ENCODE measurements at regions not wholly inside any gene's neighbourhood (a gene's known extent, or its start where the extent isn't known, plus 50 kb on each side); places are given as distances from the start of the nearest gene placed in this dataset.
"Not testable (repeated sequence)": the region's sequence is repeated elsewhere in the genome, so short reads cannot be mapped to it uniquely, and the experiment has no call there.

- no peak for DNase-seq
Measured at GRCh38 chr4:75287738-75288517, 226.3 kb downstream of the RCHY1 start.

- DNase-seq: no peak
Measured at GRCh38 chr4:75285837-75286236, 228.4 kb downstream of the RCHY1 start.

- no peak for DNase-seq
Measured at GRCh38 chr4:75284831-75285230, 229.4 kb downstream of the RCHY1 start.

- DNase-seq: not testable (repeated sequence)
Measured at GRCh38 chr4:75280461-75280860, 233.7 kb downstream of the RCHY1 start.

- DNase-seq: no peak
Measured at GRCh38 chr4:75259306-75259705, 254.9 kb downstream of the RCHY1 start.

- DNase-seq: no peak
Measured at GRCh38 chr4:75255261-75255660, 258.9 kb downstream of the RCHY1 start.

- DNase-seq: peak; percentile 1
Measured at GRCh38 chr4:75254745-75255144, 259.5 kb downstream of the RCHY1 start.

- not testable (repeated sequence) for DNase-seq
Measured at GRCh38 chr4:75253094-75253493, 261.1 kb downstream of the RCHY1 start.

- no peak for DNase-seq
Measured at GRCh38 chr4:75251547-75251946, 262.7 kb downstream of the RCHY1 start.

- no peak for DNase-seq
Measured at GRCh38 chr4:75249739-75250138, 264.5 kb downstream of the RCHY1 start.

- no peak for DNase-seq
Measured at GRCh38 chr4:75248770-75249407, 265.3 kb downstream of the RCHY1 start.

GRCh38 chr4:75244325-75244724, 269.9 kb downstream of the RCHY1 start:
- no peak for DNase-seq

GRCh38 chr4:75243570-75243969, 270.6 kb downstream of the RCHY1 start:
- DNase-seq: no peak

- DNase-seq: no peak
Measured at GRCh38 chr4:75235359-75235951, 278.7 kb downstream of the RCHY1 start.

GRCh38 chr4:75232546-75232945, 281.7 kb downstream of the RCHY1 start:
- DNase-seq: no peak

GRCh38 chr4:75229806-75230570, 284.2 kb downstream of the RCHY1 start:
- no peak for DNase-seq

GRCh38 chr4:75213480-75213879, 280.6 kb downstream of the PARM1 start:
- no peak for DNase-seq

GRCh38 chr4:75211422-75211821, 278.5 kb downstream of the PARM1 start:
- DNase-seq: no peak

- no peak for DNase-seq
Measured at GRCh38 chr4:75207902-75208301, 275.0 kb downstream of the PARM1 start.

- DNase-seq: no peak
Measured at GRCh38 chr4:75195111-75195510, 262.2 kb downstream of the PARM1 start.

- no peak for DNase-seq
Measured at GRCh38 chr4:75194180-75194579, 261.3 kb downstream of the PARM1 start.

- not testable (repeated sequence) for DNase-seq
Measured at GRCh38 chr4:75192182-75192581, 259.3 kb downstream of the PARM1 start.

GRCh38 chr4:75189711-75190335, 256.9 kb downstream of the PARM1 start:
- no peak for DNase-seq

Data from HCEC 1CT (cell line).